Ishikawa (cell line): ENCODE measurements at regions not wholly inside any gene's neighbourhood (a gene's known extent, or its start where the extent isn't known, plus 50 kb on each side); places are given as distances from the start of the nearest gene placed in this dataset.

Source experiments
- FOXM1 ChIP-seq: IDR thresholded peaks from 2 replicates; pipeline ENCODE4 v1.6.1; 2012; ENCODE audit warnings: low read depth, borderline replicate concordance
- MAX ChIP-seq: IDR thresholded peaks from 2 replicates; pipeline ENCODE4 v1.6.1; 2012
- RAD21 ChIP-seq: IDR thresholded peaks from 2 replicates; pipeline ENCODE4 v1.6.1; 2012; ENCODE audit warnings: low read depth
- TAF1 ChIP-seq: IDR thresholded peaks from 2 replicates; pipeline ENCODE4 v1.6.1; 2012; ENCODE audit warnings: low read depth, mild to moderate bottlenecking

GRCh38 chr6:26232940-26233648 lies 131.9 kb upstream of the BTN3A2 start:
- TF ChIP-seq MAX = no peak
- TF ChIP-seq TAF1 = no peak
- TF ChIP-seq RAD21 = no peak
- no peak for TF ChIP-seq FOXM1
